ENCODE measurements at regions not wholly inside any gene's neighbourhood (a gene's known extent, or its start where the extent isn't known, plus 50 kb on each side); places are given as distances from the start of the nearest gene placed in this dataset.

GRCh38 chr12:87119713-87120112 lies 863.5 kb upstream of the MGAT4C start:
- TF ChIP-seq EZH2 (IDR thresholded peaks at IDR 0.05; ENCODE audit: borderline replicate concordance, low read length) (no peak), CTCF (IDR thresholded peaks at IDR 0.05; ENCODE audit: low read length) (no peak)

Measured in OCI-LY1 (cell line).